ENCODE measurements at regions not wholly inside any gene's neighbourhood (a gene's known extent, or its start where the extent isn't known, plus 50 kb on each side); places are given as distances from the start of the nearest gene placed in this dataset.
"Not testable (repeated sequence)": the region's sequence is repeated elsewhere in the genome, so short reads cannot be mapped to it uniquely, and the experiment has no call there.

GRCh38 chr2:89325894-89326293 is 634.4 kb downstream of the RPIA start:
- not testable (repeated sequence) for DNase-seq

- peak; percentile 30 for DNase-seq
These were observed 635.0 kb downstream of the RPIA start for GRCh38 chr2:89326455-89326854.

GRCh38 chr2:89328790-89329189 is 637.3 kb downstream of the RPIA start:
- DNase-seq: not testable (repeated sequence)

All from dermis blood vessel endothelial cell (primary cell).